ENCODE measurements at regions not wholly inside any gene's neighbourhood (a gene's known extent, or its start where the extent isn't known, plus 50 kb on each side); places are given as distances from the start of the nearest gene placed in this dataset.

DNA sequence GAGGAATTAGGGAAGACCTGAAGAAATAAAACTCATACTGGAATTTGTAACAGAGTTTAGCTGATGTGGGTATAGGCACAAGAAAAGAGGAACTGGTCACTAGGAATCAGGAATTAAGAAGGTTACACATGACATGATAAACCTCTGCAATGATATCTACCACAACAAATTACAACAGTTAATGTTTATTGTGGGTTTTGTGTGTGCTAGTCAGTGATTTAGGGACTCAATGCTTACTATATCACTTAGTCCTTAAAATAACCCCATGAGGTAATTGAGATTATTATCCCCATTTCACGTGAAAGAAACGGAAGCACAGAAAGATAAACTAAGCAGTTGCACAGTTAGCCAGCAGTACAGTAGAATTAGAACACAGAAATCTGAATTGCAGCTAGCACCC lies 415.8 kb upstream of the ZEB2 start:
- TF ChIP-seq ESRRG (CRISPR knock-in tag; IDR thresholded peaks at IDR 0.05) (no peak), SNAI2 (CRISPR knock-in tag; IDR thresholded peaks at IDR 0.05) (no peak), CSDC2 (CRISPR knock-in tag; IDR thresholded peaks at IDR 0.05) (no peak), ZFP30 (CRISPR knock-in tag; IDR thresholded peaks at IDR 0.05) (no peak), RARB (CRISPR knock-in tag; IDR thresholded peaks at IDR 0.05) (no peak), GLIS3 (CRISPR knock-in tag; IDR thresholded peaks at IDR 0.05) (no peak)
- TF ChIP-seq, protein P1, sequence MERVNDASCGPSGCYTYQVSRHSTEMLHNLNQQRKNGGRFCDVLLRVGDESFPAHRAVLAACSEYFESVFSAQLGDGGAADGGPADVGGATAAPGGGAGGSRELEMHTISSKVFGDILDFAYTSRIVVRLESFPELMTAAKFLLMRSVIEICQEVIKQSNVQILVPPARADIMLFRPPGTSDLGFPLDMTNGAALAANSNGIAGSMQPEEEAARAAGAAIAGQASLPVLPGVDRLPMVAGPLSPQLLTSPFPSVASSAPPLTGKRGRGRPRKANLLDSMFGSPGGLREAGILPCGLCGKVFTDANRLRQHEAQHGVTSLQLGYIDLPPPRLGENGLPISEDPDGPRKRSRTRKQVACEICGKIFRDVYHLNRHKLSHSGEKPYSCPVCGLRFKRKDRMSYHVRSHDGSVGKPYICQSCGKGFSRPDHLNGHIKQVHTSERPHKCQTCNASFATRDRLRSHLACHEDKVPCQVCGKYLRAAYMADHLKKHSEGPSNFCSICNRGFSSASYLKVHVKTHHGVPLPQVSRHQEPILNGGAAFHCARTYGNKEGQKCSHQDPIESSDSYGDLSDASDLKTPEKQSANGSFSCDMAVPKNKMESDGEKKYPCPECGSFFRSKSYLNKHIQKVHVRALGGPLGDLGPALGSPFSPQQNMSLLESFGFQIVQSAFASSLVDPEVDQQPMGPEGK (CRISPR knock-in tag; IDR thresholded peaks at IDR 0.05; ENCODE audit: borderline replicate concordance) = no peak
- TF ChIP-seq, protein P2, sequence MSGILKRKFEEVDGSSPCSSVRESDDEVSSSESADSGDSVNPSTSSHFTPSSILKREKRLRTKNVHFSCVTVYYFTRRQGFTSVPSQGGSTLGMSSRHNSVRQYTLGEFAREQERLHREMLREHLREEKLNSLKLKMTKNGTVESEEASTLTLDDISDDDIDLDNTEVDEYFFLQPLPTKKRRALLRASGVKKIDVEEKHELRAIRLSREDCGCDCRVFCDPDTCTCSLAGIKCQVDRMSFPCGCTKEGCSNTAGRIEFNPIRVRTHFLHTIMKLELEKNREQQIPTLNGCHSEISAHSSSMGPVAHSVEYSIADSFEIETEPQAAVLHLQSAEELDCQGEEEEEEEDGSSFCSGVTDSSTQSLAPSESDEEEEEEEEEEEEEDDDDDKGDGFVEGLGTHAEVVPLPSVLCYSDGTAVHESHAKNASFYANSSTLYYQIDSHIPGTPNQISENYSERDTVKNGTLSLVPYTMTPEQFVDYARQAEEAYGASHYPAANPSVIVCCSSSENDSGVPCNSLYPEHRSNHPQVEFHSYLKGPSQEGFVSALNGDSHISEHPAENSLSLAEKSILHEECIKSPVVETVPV (CRISPR knock-in tag; IDR thresholded peaks at IDR 0.05) = no peak
